Left colon (tissue), 2 donors: ENCODE measurements at regions not wholly inside any gene's neighbourhood (a gene's known extent, or its start where the extent isn't known, plus 50 kb on each side); places are given as distances from the start of the nearest gene placed in this dataset.
A peak's percentile ranks its signal among the peaks of the same experiment; 100 is the strongest.
"Not testable (repeated sequence)": the region's sequence is repeated elsewhere in the genome, so short reads cannot be mapped to it uniquely, and the experiment has no call there.

Source experiments
- ATAC-seq: fragments of 200-7000 bp; cut with Tn5 transposase; one replicate; pipeline ENCODE4 v1.9.1; 2020; ENCODE audit warnings: mild to moderate bottlenecking, moderate library complexity
- DNase-seq, 2 donors: peaks; one replicate each; pipeline ENCODE4 v3.0.0-alpha.2; 2020
- intact Hi-C, 2 donors: fragments of 100-400 bp; cut with DNase I in 1 of 2; cut with micrococcal nuclease in 1 of 2; formaldehyde crosslinking; loops; one replicate each; pipeline versions ENCODE4 v1.11.2 to v1.14.0; 2022; cut with DNase I, micrococcal nuclease
- donor health status: DM: no; HTN: no; CAD: no.
- donor health status: DM: yes; HTN: yes; CAD: no.

DNA sequence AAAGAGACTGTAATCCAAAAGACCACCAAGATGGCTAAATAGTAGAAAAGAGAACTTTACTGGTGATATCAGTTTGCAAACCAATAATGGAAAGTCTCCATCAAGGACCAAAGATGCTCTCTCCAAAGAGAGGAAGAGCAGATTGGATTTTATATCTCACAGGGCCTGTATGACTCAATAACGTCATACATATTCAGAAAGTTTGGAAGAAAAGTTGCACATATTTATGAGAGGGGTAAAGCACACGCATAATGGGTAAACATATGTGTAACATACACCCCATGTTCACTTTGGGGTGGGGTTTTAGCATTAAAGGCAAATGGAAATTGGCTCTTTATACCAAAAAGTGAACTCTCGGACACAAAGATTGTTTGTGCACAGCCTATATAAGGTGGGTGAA is 274.5 kb upstream of the POU1F1 start:
- no peak for ATAC-seq
- intact Hi-C loops, result no loop called here
- no peak for DNase-seq

DNA sequence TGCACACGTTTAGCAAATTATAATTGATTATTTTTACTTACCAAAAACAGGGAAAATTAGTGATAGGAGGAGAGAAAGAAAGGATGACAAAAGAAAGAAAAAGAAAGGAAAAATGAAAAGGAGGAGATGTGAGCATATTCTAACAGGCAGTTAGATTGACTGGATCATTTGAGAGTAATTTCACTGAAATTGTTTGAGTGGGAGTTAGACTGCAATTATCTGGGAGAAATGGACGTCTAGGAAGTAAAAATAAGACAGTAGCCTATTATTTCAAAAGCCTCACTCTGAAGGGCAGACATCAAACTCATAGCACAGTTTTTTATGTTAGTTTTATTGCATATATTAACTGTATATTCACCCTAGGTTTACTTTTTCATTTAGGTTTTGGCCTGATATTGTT is 272.8 kb upstream of the POU1F1 start:
- DNase-seq (no peak), ATAC-seq (no peak)
- intact Hi-C loops, result no loop called here

DNA sequence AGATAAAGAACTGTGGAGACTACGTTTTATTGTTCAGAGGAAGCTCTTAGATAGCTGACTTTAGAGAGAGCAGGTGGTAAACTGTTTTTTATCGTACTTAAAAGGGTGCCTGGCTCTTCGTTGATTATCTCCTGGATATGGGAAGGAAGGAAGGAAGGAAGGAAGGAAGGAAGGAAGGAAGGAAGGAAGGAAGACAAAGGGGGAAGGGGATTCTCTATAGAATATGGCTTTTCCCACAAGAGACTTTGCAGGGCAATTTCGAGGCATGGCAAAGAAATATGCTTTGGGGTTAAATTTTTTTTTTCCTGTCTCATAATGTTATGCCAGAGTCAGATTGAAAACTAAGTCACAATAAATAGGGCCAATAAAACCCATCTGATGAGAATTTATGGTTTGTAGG is 271.9 kb upstream of the POU1F1 start:
- intact Hi-C loops, result no loop called here
- no peak for DNase-seq
- ATAC-seq, result no peak

DNA sequence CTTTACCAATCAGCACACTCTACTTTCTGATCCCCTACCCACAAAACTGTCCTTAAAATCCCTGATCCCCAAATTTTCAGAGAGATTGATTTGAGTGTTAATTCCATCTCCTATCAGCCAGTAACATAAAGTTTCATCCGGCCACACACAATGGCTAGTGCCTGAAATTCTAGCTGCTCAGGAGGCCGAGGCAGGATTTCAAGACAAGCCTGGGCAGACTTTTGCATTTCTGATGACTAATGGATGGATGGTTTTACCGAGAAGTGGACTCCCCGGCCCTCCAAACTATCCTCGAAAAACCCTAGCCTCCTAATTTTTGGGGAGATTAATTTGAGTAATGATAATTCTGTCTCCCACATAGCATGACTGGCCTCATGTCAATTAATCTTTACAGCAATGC is 269.8 kb upstream of the POU1F1 start:
- ATAC-seq (no peak), DNase-seq (no peak)
- intact Hi-C loops, result no loop called here

DNA sequence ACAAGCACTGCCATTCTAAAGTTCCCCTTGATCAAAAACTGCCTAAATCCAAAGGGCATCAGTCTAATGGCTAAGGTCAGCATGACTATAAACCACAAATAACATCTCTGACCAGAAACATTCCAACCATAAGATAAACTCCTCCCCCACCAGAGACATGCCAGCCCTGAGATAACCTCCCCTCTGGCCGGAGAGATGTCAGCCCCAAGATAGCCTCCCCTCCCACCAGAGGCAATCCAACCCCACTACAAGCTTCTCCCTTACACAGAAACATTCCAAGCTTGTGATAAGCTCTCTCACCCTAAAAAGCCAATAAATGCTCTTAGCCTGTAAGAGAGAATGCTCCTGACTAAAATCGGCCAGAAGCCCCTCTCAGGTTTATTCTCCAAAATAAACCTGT is 267.0 kb upstream of the POU1F1 start:
- ATAC-seq, DNase-seq, intact Hi-C loops: not testable (repeated sequence)

DNA sequence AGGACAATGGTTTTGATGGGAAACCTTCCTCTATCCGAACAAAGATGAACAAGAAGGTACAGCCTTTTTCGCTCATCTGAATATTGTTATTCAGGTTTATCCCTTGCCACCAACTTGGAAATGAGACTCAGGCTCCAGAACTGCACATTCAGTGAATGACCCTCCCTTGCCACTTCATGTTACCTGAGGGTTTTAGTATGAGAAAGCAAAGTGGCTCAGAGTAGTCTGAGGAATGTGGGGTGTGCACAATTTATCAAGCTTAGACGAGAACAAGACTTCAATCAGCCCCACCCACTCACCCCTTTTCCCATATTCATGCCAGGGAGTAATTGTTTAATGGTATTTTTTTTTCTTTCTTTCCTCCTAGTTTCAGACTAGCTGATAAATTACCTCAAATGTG is 265.3 kb upstream of the POU1F1 start:
- intact Hi-C loops, result no loop called here
- DNase-seq (no peak), ATAC-seq (no peak)

DNA sequence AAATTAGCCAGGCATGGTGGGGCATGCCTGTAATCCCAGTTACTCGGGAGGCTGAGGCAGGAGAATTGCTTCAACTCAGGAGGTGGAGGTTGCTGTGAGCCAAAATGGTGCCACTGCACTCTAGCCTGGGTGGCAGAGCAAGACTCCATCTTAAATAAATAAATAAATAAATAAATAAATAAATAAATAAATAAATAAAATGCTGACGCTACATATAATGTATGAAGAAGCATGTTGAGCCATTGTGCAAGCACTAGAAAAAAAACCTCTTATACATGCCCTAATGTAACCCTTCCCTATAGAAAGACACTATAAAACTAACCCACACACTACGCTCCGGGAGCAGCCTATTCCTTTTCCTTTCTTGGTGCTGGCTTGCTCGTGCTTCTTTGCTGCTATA is 262.3 kb upstream of the POU1F1 start:
- DNase-seq, intact Hi-C loops, ATAC-seq: not testable (repeated sequence)

DNA sequence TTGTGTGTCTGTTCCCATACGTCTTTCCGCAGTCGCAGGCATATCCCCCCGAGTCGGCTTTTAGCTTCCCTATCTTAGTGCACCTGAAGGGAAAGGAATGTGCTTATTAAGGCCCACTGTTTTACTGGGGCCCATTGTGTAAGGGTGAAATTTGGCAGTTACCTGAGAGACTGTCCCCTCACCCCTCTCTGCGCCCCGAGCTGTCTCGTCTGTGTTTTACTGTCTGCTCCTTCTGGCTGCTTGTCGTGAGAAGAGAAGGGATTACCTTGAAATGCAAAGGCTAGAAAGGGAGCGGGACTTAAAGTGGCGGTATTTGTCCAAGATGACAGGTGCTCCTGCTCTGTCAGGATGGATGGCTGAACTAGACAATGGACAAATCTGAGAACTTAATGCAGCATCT is 233.0 kb upstream of the POU1F1 start:
- intact Hi-C loops, result no loop called here
- no peak for DNase-seq
- no peak for ATAC-seq

DNA sequence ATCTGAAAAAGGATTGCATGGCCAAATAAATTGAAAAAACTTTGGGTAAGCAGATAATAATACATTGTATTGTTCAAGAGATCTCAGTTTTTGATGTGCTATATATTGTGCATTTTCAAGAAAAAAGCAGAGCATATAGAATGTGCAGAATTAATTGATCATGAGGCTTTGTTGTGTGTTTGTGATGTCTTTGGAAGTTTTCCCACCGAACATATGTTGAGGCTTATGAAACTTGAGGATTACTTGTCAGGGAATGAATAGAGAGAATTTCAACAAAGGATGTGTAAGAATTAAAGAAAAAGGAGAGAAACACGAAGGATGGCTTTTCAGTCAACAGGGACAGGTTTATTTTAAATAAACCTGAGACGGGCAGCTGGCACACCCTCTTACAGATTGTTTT is 232.5 kb upstream of the POU1F1 start:
- intact Hi-C loops, result no loop called here
- ATAC-seq (no peak), DNase-seq (no peak)

DNA sequence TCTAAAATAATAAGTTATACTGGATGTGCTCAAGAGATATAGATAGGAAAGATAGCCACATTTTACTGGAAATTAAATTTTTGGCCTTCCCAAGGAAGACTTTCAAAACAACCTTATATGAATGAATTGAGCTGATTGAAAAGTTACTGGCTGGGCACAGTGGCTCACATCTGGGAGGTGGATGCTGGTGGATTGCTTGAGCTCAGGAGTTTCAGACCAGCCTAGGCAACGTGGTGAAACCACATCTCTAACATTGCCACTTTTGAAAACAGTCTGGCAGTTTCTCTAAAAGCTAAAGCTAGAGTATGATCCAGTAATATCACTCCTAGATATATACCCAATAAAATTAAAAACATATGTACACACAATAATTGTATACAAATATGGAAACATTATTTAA is 231.4 kb upstream of the POU1F1 start:
- DNase-seq, result no peak
- intact Hi-C loops, result no loop called here
- no peak for ATAC-seq

DNA sequence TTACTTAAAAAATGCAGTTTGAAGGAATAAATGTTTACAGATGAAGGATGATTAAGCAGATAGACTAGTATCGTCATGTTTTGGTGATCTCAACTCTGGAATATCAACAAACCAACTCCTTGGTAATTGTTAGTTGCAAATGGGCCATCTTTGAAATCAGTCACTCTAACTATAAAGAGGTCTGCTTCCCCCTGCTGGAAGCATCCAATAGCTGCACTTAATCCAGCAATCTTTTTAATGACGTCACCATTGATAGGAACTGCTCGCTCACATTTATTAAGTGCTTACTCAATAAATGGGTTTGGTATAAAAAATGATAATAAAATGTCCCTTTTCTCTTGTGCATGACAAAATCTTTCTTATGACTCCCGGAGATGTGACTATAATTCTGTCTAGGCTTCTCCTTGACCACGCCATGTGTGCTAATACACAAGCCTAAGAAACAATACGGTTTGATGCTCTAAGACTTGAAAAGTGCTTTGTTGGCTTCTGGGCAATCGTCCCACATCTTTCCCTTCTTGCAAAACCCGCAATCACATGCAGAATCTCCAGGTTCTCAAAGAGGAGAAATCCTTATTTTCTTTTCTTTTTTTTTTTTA is 227.6 kb upstream of the POU1F1 start:
- intact Hi-C loops, result no loop called here
- peak in 1 of 2 donors; percentile 6 for DNase-seq
- ATAC-seq, result peak; percentile 76

DNA sequence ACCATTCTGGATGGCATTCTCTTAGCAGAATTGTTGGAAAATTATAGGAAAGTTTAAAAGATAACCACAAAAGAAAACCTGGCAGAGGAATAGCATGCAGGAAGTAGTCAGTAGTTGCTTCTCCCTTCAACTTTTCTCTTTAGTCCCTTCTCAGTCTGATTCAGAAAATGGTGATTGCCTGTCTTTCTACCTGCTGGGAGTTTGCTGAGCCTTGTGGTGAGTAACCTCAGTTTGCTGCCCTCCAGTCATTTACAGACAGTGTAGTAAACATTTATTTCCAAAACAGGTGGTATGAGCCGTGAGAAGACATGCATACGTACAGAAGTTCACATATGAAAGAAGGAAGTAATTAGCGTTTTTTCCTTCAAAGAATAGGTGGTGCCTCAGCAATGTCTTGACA is 224.7 kb upstream of the POU1F1 start:
- peak; percentile 21 for ATAC-seq
- intact Hi-C loops, result no loop called here
- no peak for DNase-seq

DNA sequence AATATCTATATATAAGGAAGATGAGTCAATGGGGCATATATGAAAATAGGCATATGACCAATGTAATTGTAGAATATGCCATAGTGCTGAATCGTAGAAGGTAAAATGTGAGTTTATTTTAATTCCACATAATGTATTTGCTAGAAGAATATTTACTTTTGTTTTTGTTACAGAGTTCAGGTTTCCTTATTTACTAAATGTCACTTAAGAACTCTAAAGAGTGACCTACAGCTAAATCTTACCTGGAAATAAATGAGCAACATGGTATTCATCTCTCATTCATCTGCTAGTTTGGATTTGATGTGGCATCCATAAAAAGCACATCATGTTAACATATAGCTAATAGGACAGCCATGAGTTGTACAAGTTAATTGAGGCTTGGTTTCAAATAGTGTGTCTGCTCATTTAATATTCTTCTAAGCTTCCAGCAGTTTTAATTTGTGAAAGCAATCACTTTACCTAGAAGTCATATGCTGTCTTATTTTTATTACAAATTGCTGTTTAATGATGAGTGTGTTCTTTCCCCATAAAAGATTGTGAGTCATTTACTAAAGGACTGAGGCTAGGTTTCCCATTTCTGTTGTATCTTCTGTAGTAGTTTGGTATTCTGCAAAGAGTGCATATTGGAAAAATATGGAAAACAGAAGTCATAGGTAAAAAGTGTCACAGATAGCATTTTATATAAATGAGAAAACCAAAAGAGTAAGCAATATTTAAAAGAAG is 222.1 kb upstream of the POU1F1 start:
- intact Hi-C loops, result no loop called here
- no peak for DNase-seq
- no peak for ATAC-seq

DNA sequence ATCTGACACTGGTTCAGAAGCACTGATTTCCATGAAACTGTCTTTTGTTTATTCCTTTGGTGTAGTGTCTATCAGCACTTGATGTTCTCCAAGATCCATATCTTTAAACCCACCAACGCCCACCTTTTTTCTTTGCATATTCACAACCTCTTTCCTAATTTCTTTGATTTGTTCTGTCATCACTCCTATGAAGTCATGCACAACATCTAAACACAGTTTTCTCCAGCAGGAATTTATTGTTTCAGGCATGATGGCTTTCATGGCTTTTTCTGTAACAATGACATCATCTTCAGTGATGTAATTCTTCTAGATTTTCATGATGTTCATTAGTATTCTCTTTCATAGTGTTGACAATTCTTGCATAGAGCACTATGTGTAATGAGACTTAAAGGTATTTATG is 219.6 kb upstream of the POU1F1 start:
- no peak for ATAC-seq
- intact Hi-C loops, result no loop called here
- no peak for DNase-seq

DNA sequence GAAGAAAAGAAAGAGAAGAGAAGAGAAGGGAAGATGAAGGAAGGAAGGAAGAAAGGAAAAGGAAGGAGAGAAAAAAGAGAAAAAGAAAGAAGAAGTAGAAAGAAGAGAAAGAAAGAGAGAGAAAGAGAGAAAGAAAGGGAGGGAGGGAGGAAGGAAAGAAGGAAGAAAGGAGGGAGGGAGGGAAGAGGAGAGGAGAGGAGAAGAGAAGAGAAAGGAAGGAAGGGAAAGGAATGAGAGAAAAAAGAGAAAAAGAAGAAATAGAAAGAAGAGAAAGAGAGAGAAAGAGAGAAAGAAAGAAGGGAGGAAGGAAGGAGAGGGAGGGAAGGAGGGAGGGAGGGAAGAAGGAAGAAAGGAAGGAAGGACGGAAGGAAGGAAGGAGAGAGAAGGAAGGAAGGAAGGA is 217.9 kb upstream of the POU1F1 start:
- no peak for ATAC-seq
- intact Hi-C loops, result no loop called here
- no peak for DNase-seq

DNA sequence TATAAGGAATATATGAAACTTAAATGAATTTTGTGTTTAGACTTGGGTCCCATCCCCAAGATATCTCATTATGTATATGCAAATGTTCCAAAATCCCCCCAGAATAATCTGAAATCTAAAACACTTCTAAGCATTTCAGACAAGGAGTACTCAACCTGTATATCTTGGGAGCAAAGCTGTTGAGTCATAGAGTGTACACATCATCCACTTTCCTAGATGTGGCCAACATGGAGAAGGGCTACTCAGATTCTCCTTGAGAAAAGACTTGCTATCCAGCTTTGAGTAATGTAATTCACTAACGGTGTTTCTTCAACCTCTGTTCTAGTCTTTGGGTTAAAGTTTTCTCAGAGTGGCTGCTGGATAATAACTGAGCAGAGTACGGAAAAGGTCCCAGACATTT is 215.5 kb upstream of the POU1F1 start:
- ATAC-seq (no peak), DNase-seq (no peak)
- intact Hi-C loops, result no loop called here

DNA sequence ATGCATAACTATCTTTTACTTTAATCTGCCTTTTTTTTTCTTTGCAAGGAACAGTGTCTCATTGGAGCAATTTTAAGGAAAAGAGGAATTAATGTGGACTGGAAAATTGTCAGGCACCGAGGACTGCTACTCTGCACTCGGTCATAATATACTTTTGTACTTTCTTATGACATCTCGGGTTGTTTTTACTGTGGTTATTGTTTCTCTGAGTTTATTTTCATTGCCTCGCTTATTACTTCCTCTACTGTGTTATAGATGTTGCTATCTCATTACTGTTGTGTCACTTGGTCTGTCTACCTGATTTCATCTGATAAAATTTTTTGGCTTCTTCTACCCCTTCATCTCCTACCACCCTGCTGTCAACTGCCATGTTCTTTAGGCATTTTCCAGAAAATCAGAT is 213.5 kb upstream of the POU1F1 start:
- DNase-seq (no peak), ATAC-seq (peak; percentile 81)
- intact Hi-C loops, result no loop called here

DNA sequence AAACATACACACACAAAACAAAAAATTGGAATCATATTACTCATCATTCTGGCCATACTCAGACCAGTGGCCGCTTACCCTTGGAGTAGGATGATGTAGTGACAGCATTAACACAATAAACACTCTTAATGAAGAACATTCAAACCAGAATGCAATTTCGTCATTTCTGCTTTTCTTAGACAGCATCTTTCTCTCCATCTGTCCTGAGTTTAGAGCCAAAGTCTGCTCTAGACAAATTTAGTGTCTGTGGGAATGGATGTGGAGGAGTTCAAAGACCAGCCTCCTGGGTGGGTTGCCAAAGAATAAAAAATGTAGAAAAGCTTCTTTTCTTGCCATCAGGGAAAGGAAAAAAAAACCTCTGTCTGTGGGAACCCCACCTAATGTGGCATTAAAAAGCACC is 212.4 kb upstream of the POU1F1 start:
- DNase-seq, result no peak
- no peak for ATAC-seq
- intact Hi-C loops, result no loop called here

DNA sequence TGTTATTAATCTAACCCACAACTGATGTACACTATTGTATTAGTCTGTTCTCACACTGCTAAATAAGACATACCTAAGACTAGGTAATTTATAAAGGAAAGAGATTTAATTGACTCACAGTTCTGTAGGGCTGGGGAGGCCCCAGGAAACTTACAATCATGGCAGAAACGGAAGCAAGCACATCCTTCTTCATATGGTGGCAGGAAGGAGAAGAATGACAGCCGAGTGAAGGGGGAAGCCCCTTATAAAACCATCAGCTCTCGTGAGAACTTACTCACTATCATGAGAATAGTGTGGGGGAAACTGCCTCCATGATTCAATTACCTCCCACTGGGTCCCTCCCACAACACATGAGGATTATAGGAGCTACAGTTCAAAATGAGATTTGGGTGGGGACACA is 210.3 kb upstream of the POU1F1 start:
- intact Hi-C loops, DNase-seq, ATAC-seq: not testable (repeated sequence)

DNA sequence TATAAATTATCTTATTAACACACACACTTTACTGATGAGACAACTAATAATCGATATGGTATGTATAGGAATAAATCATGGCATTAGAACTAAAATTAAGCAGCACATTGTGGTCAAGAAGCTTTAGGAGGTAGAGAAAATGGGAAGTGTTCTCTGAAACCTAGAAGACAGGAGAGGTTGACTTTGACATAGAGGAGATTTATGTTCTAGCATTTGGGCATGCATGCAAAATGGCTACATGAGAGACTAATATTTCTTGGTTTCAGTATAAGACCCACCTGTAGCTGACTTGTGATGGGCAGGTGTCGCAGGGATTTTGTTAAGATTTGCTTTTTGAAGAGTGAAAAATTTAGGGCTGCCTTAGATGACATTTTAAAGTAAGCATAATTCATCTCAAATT is 209.7 kb upstream of the POU1F1 start:
- intact Hi-C loops, result no loop called here
- ATAC-seq, result no peak
- no peak for DNase-seq

DNA sequence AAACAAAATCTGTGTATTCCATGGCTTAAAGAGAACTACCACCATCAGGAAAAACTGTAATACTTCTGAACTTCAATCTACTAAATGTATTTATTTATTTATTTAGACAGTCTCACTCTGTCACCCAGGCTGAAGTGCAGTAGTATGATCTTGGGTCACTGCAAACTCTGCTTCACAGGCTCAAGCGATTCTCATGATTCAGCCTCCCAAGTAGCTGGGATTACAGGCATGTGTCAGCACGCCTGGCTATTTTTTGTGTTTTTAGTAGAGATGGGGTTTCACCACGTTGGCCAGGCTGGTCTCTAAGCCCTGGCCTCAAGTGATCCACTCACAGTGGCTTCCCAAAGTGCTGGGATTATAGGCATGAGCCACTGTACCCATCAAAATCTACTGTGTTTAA is 202.3 kb upstream of the POU1F1 start:
- ATAC-seq (no peak), DNase-seq (no peak)
- intact Hi-C loops, result no loop called here
